ENCODE measurements at regions not wholly inside any gene's neighbourhood (a gene's known extent, or its start where the extent isn't known, plus 50 kb on each side); places are given as distances from the start of the nearest gene placed in this dataset.

- in situ Hi-C loops (cut with HindIII; ENCODE audit: extremely low pct_ligation_motif_present, low pct_unique_long_range_greater_than_20kb), result no loop called here
- no peak overlapping the region for H3K27ac ChIP-seq (ENCODE audit: extremely low read length, insufficient read depth, low read length)
- H3K4me3 ChIP-seq (replicated peaks in 1 of 3; ENCODE audit: insufficient read depth in 1 of 3, low read depth in 2 of 3, low read length in 3 of 3), result no peak overlapping the region
- intact Hi-C loops (cut with micrococcal nuclease; ENCODE audit: unreplicated experiment), result no loop called here
- POLR2A ChIA-PET, result no interaction called here
- H3K9me3 ChIP-seq (ENCODE audit: low read length), result no peaks in the 10 kb centered on the region
- no peak overlapping the region for H3K9ac ChIP-seq (ENCODE audit: insufficient read depth, low read depth, low read length)
- no TSS peak for BruUV-seq (replicated peaks)
- 42% methylated on average over 5 of the region's 5 CpGs for WGBS (ENCODE audit: low lambda C conversion rate)
- H2AFZ ChIP-seq (ENCODE audit: low read length), result no peak overlapping the region
- CTCF ChIA-PET (ENCODE audit: low intra/inter-chr PET ratio, low total read pairs), result no interaction called here
- FAIRE-seq, result no peak
- ATAC-seq, result no peak
- H3K4me1 ChIP-seq (ENCODE audit: insufficient read depth, low read length), result peaks cover 14% of the 10 kb centered on the region
- no peak for DNase-seq (ENCODE audit: low spot score)
- no peaks in the 10 kb centered on the region for H4K20me1 ChIP-seq (ENCODE audit: insufficient read depth, low read length)
- no peaks in the 10 kb centered on the region for H3K36me3 ChIP-seq (replicated peaks in 1 of 2; ENCODE audit: control insufficient read depth in 1 of 2, insufficient read depth in 2 of 2, low read length in 2 of 2)
- no peak for TF ChIP-seq ARID2 (CRISPR knock-in tag; IDR thresholded peaks at IDR 0.05; ENCODE audit: borderline replicate concordance)
- no peak for TF ChIP-seq ZNF224 (CRISPR knock-in tag; IDR thresholded peaks at IDR 0.05)
- no peaks in the 10 kb centered on the region for H3K79me2 ChIP-seq (ENCODE audit: insufficient read depth, low read length)
- H3K27me3 ChIP-seq (ENCODE audit: control insufficient read depth in 1 of 2, insufficient read depth in 2 of 2, low read length in 2 of 2), result peaks cover 3 to 29% of the 10 kb centered on the region in 2 experiments; a peak in 3 of 5 replicates
- H3K4me2 ChIP-seq (ENCODE audit: low read depth, low read length), result no peak overlapping the region
Observed at GRCh38 chr10:110361800-110362456, 57.2 kb upstream of the SMNDC1 start.

GRCh38 chr10:110363572-110364411 is 59.1 kb upstream of the SMNDC1 start:
- ChIA-PET POLR2A (no interaction called here), CTCF (ENCODE audit: low intra/inter-chr PET ratio, low total read pairs) (no interaction called here)
- no peak overlapping the region for H2AFZ ChIP-seq (ENCODE audit: low read length)
- 43% methylated on average over 14 of the region's 20 CpGs for WGBS (ENCODE audit: low lambda C conversion rate)
- in situ Hi-C loops (cut with HindIII; ENCODE audit: extremely low pct_ligation_motif_present, low pct_unique_long_range_greater_than_20kb), result no loop called here
- FAIRE-seq (no peak), DNase-seq (ENCODE audit: low spot score) (no peak), ATAC-seq (peak; percentile 64)
- H3K27me3 ChIP-seq (ENCODE audit: control insufficient read depth in 1 of 2, insufficient read depth in 2 of 2, low read length in 2 of 2), result peaks cover 3 to 14% of the 10 kb centered on the region in 2 experiments; a peak in 3 of 5 replicates
- no peak overlapping the region for H3K27ac ChIP-seq (ENCODE audit: extremely low read length, insufficient read depth, low read length)
- H3K4me3 ChIP-seq (replicated peaks in 1 of 3; ENCODE audit: insufficient read depth in 1 of 3, low read depth in 2 of 3, low read length in 3 of 3), result no peak overlapping the region
- no peak overlapping the region for H3K9ac ChIP-seq (ENCODE audit: insufficient read depth, low read depth, low read length)
- no peaks in the 10 kb centered on the region for H4K20me1 ChIP-seq (ENCODE audit: insufficient read depth, low read length)
- intact Hi-C loops (cut with micrococcal nuclease; ENCODE audit: unreplicated experiment), result no loop called here
- no peak overlapping the region for H3K4me2 ChIP-seq (ENCODE audit: low read depth, low read length)
- no peaks in the 10 kb centered on the region for H3K79me2 ChIP-seq (ENCODE audit: insufficient read depth, low read length)
- H3K36me3 ChIP-seq (replicated peaks in 1 of 2; ENCODE audit: control insufficient read depth in 1 of 2, insufficient read depth in 2 of 2, low read length in 2 of 2), result no peaks in the 10 kb centered on the region
- H3K9me3 ChIP-seq (ENCODE audit: low read length), result no peaks in the 10 kb centered on the region
- H3K4me1 ChIP-seq (ENCODE audit: insufficient read depth, low read length), result peaks cover 8% of the 10 kb centered on the region
- no TSS peak for BruUV-seq (replicated peaks)
- TF ChIP-seq HMGXB3 (CRISPR knock-in tag; IDR thresholded peaks at IDR 0.05; ENCODE audit: borderline replicate concordance), result no peak
- no peak for TF ChIP-seq ZNF441 (CRISPR knock-in tag; IDR thresholded peaks at IDR 0.05; ENCODE audit: borderline replicate concordance)
- TF ChIP-seq HNRNPH1 (optimal IDR thresholded peaks at IDR 0.05; ENCODE audit: low read depth, low read length), result no peak
- no peak for TF ChIP-seq NFIC (IDR thresholded peaks at IDR 0.05; ENCODE audit: low read length)
- no peak for TF ChIP-seq RAD51 (IDR thresholded peaks at IDR 0.05; ENCODE audit: borderline replicate concordance)
- no peak for TF ChIP-seq ZNF749 (CRISPR knock-in tag; IDR thresholded peaks at IDR 0.05; ENCODE audit: borderline replicate concordance)
- TF ChIP-seq TP53 (CRISPR knock-in tag; conservative IDR thresholded peaks at IDR 0.05), result no peak
- no peak for TF ChIP-seq CCAR2 (optimal IDR thresholded peaks at IDR 0.05; ENCODE audit: low read depth, low read length)
- TF ChIP-seq ZBTB39 (CRISPR knock-in tag; IDR thresholded peaks at IDR 0.05), result no peak

All from HepG2 (cell line).